ENCODE measurements at regions not wholly inside any gene's neighbourhood (a gene's known extent, or its start where the extent isn't known, plus 50 kb on each side); places are given as distances from the start of the nearest gene placed in this dataset.

- TF ChIP-seq CTCF (IDR thresholded peaks at IDR 0.05; ENCODE audit: unreplicated experiment in 3 of 3): no peak
- H3K36me3 Mint-ChIP-seq (ENCODE audit: low read depth): no peaks in the 10 kb centered on the region
- no peaks in the 10 kb centered on the region for H3K9me3 Mint-ChIP-seq
- no peak overlapping the region for H3K4me3 Mint-ChIP-seq
- H3K4me1 Mint-ChIP-seq: peaks cover 5% of the 10 kb centered on the region
- H3K27ac Mint-ChIP-seq: no peak overlapping the region
- no peaks in the 10 kb centered on the region for H3K27me3 Mint-ChIP-seq (ENCODE audit: low read depth)
Observed at GRCh38 chr17:54007855-54008254, 185.1 kb downstream of the KIF2B start.

GRCh38 chr17:54009502-54009901 is 186.8 kb downstream of the KIF2B start:
- Mint-ChIP-seq H3K9me3 (no peaks in the 10 kb centered on the region), H3K4me1 (peaks cover 5% of the 10 kb centered on the region), H3K4me3 (no peak overlapping the region), H3K27me3 (ENCODE audit: low read depth) (no peaks in the 10 kb centered on the region), H3K27ac (no peak overlapping the region), H3K36me3 (ENCODE audit: low read depth) (no peaks in the 10 kb centered on the region)
- TF ChIP-seq CTCF (IDR thresholded peaks at IDR 0.05; ENCODE audit: unreplicated experiment in 3 of 3): no peak

- peaks cover 5% of the 10 kb centered on the region for H3K4me1 Mint-ChIP-seq
- peaks cover 2% of the 10 kb centered on the region for H3K9me3 Mint-ChIP-seq
- H3K27ac Mint-ChIP-seq: no peak overlapping the region
- no peaks in the 10 kb centered on the region for H3K27me3 Mint-ChIP-seq (ENCODE audit: low read depth)
- H3K36me3 Mint-ChIP-seq (ENCODE audit: low read depth): no peaks in the 10 kb centered on the region
- no peak overlapping the region for H3K4me3 Mint-ChIP-seq
- no peak for TF ChIP-seq CTCF (IDR thresholded peaks at IDR 0.05; ENCODE audit: unreplicated experiment in 3 of 3)
Observed at GRCh38 chr17:54013072-54013471, 190.3 kb downstream of the KIF2B start.

- H3K9me3 Mint-ChIP-seq: peaks cover 2% of the 10 kb centered on the region
- no peak for TF ChIP-seq CTCF (IDR thresholded peaks at IDR 0.05; ENCODE audit: unreplicated experiment in 3 of 3)
- no peak overlapping the region for H3K4me3 Mint-ChIP-seq
- H3K36me3 Mint-ChIP-seq (ENCODE audit: low read depth): no peaks in the 10 kb centered on the region
- no peaks in the 10 kb centered on the region for H3K4me1 Mint-ChIP-seq
- H3K27ac Mint-ChIP-seq: no peak overlapping the region
- H3K27me3 Mint-ChIP-seq (ENCODE audit: low read depth): no peaks in the 10 kb centered on the region
Observed at GRCh38 chr17:54015734-54016133, 193.0 kb downstream of the KIF2B start.

GRCh38 chr17:54021418-54021817 is 198.7 kb downstream of the KIF2B start:
- no peak overlapping the region for H3K27ac Mint-ChIP-seq
- no peaks in the 10 kb centered on the region for H3K36me3 Mint-ChIP-seq (ENCODE audit: low read depth)
- no peaks in the 10 kb centered on the region for H3K4me1 Mint-ChIP-seq
- peaks cover 2% of the 10 kb centered on the region for H3K9me3 Mint-ChIP-seq
- H3K4me3 Mint-ChIP-seq: no peak overlapping the region
- TF ChIP-seq CTCF (IDR thresholded peaks at IDR 0.05; ENCODE audit: unreplicated experiment in 3 of 3): no peak
- no peaks in the 10 kb centered on the region for H3K27me3 Mint-ChIP-seq (ENCODE audit: low read depth)

GRCh38 chr17:54028986-54029580 is 206.4 kb downstream of the KIF2B start:
- Mint-ChIP-seq H3K4me3 (no peak overlapping the region), H3K27ac (no peak overlapping the region), H3K27me3 (ENCODE audit: low read depth) (no peaks in the 10 kb centered on the region)

More at GRCh38 chr17:54028986-54029580, 206.4 kb downstream of the KIF2B start:
- H3K36me3 Mint-ChIP-seq (ENCODE audit: low read depth): no peaks in the 10 kb centered on the region
- no peaks in the 10 kb centered on the region for H3K9me3 Mint-ChIP-seq
- no peak for TF ChIP-seq CTCF (IDR thresholded peaks at IDR 0.05; ENCODE audit: unreplicated experiment in 3 of 3)
- no peaks in the 10 kb centered on the region for H3K4me1 Mint-ChIP-seq
